Bronchial epithelial cell (primary cell): ENCODE measurements at regions not wholly inside any gene's neighbourhood (a gene's known extent, or its start where the extent isn't known, plus 50 kb on each side); places are given as distances from the start of the nearest gene placed in this dataset.

Source experiments
- DNase-seq: peaks from one replicate; pipeline ENCODE4 v3.0.0-alpha.2; 2010; ENCODE audit warnings: low read depth
- FAIRE-seq: peaks from 2 replicates; lab custom pipeline; 2011; peaks lifted over from hg19 to GRCh38; lab: Jason Lieb, UNC
- H3K27me3 ChIP-seq: 2 replicates; pipeline ENCODE4 v1.5.1; 2011; ENCODE audit warnings: low read length; ENCODE audit not compliant: control insufficient read depth, insufficient read depth
- H3K36me3 ChIP-seq: 2 replicates; pipeline ENCODE4 v1.5.1; 2011; ENCODE audit warnings: low read length; ENCODE audit not compliant: control insufficient read depth, insufficient read depth
- H3K4me3 ChIP-seq: 2 replicates; pipeline ENCODE4 v1.5.1; 2011; ENCODE audit warnings: mild to moderate bottlenecking, low read depth, low read length, control low read depth
- TF ChIP-seq, protein P1 (sequence below): IDR thresholded peaks from 2 replicates; pipeline ENCODE4 v1.5.1; 2011; ENCODE audit warnings: mild to moderate bottlenecking, moderate library complexity, low read length, control low read depth, inconsistent platforms; ENCODE audit not compliant: insufficient read depth, severe bottlenecking

GRCh38 chr7:145692237-145692950 is 424.2 kb upstream of the CNTNAP2 start:
- Histone ChIP-seq H3K27me3 (no peaks in the 10 kb centered on the region), H3K4me3 (no peak overlapping the region), H3K36me3 (no peaks in the 10 kb centered on the region)
- FAIRE-seq (no peak), DNase-seq (peak; percentile 15)
- TF ChIP-seq, protein P1, sequence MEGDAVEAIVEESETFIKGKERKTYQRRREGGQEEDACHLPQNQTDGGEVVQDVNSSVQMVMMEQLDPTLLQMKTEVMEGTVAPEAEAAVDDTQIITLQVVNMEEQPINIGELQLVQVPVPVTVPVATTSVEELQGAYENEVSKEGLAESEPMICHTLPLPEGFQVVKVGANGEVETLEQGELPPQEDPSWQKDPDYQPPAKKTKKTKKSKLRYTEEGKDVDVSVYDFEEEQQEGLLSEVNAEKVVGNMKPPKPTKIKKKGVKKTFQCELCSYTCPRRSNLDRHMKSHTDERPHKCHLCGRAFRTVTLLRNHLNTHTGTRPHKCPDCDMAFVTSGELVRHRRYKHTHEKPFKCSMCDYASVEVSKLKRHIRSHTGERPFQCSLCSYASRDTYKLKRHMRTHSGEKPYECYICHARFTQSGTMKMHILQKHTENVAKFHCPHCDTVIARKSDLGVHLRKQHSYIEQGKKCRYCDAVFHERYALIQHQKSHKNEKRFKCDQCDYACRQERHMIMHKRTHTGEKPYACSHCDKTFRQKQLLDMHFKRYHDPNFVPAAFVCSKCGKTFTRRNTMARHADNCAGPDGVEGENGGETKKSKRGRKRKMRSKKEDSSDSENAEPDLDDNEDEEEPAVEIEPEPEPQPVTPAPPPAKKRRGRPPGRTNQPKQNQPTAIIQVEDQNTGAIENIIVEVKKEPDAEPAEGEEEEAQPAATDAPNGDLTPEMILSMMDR = no peak

- Histone ChIP-seq H3K36me3 (no peaks in the 10 kb centered on the region), H3K27me3 (no peaks in the 10 kb centered on the region), H3K4me3 (no peak overlapping the region)
- FAIRE-seq (no peak), DNase-seq (no peak)
- TF ChIP-seq, protein P1 = no peak
Measured at GRCh38 chr7:145691377-145691914, 425.2 kb upstream of the CNTNAP2 start.

GRCh38 chr7:145681646-145682045 is 435.0 kb upstream of the CNTNAP2 start:
- Histone ChIP-seq H3K4me3 (no peak overlapping the region), H3K36me3 (no peaks in the 10 kb centered on the region), H3K27me3 (no peaks in the 10 kb centered on the region)
- DNase-seq = no peak
- FAIRE-seq = no peak
- TF ChIP-seq, protein P1 = no peak

DNA sequence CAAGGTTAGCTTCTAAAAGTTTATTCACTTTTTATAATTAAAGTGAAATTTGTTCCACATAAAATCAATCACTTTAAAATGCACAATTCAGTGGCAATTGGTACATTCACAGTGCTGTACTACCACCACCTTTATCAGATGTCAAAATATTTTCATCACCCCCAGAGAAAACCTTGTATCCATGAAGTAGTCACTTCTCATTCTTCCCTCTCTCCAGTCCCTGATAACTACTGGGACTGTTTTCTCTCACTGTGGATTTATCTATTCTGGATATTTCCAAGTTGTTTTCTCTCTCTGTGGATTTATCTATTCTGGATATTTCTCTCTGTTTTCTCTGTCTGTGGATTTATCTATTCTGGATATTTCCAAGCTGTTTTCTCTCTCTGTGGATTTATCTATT is 435.4 kb upstream of the CNTNAP2 start:
- no peak for DNase-seq
- TF ChIP-seq, protein P1 = no peak
- FAIRE-seq = no peak
- Histone ChIP-seq H3K4me3 (no peak overlapping the region), H3K27me3 (no peaks in the 10 kb centered on the region), H3K36me3 (no peaks in the 10 kb centered on the region)

DNA sequence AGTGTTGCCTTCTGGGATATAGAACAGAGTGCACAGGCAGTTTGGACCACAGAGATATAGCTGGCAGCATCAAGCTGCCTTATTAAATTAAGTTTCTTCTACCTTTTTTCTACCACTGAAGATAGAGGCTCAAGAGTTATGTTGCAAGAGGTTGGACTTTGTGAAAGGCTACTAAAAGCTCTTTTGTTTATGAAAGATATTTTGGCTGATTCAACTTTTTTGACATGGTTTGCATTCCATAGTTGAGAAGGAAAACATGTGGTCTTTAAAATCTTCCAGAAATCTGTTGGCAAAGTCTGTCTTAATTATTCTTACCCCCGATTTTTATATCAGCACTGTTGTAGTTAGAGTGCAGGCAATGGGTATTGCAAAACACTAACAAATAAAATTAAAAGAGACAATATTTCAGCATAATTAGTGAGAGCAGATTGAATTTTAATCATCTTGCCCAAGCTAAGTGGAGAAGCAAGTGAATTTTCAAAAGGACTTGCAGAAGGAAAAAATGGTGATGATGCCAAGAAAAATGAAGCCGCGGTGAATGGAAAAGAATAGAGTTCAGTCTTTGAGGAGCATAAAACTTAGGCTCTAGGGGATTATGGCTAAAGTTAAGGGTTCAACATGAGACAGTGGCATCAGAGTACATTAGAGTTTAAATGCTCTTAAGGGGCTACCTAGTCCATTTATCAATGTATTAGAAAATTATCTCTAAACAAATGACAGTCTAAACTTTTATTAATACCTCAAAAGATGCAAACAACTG is 450.9 kb upstream of the CNTNAP2 start:
- Histone ChIP-seq H3K27me3 (no peaks in the 10 kb centered on the region), H3K36me3 (no peaks in the 10 kb centered on the region), H3K4me3 (no peak overlapping the region)
- DNase-seq (no peak), FAIRE-seq (no peak)
- TF ChIP-seq, protein P1 = no peak
